Activated naive CD4-positive, alpha-beta T cell treated with anti-CD3 and anti-CD28 coated beads, Interleukin-2, amount 50 U/mL, for 72 hours (primary cell): ENCODE measurements at regions not wholly inside any gene's neighbourhood (a gene's known extent, or its start where the extent isn't known, plus 50 kb on each side); places are given as distances from the start of the nearest gene placed in this dataset.

Source experiments
- ATAC-seq, 2 donors: fragments of 150-1000 bp; cut with Tn5 transposase; 2 replicates each; pipeline ENCODE4 v1.10.0; 2021; ENCODE audit warnings: mild to moderate bottlenecking in 2 of 2, moderate library complexity in 2 of 2
- DNase-seq, 2 donors: peaks; one replicate each; pipeline ENCODE4 v3.0.0; 2021 to 2022; ENCODE audit warnings: low spot score in 2 of 2
- H3K27ac Mint-ChIP-seq, 2 donors: one replicate each; pipeline ENCODE4 v1.8.0; 2022; ENCODE audit warnings: mild to moderate bottlenecking in 2 of 2, mixed read lengths in 2 of 2
- H3K36me3 Mint-ChIP-seq, 2 donors: one replicate each; pipeline ENCODE4 v1.8.0; 2022; ENCODE audit warnings: mixed read lengths in 2 of 2
- H3K9me3 Mint-ChIP-seq, 2 donors: one replicate each; pipeline ENCODE4 v1.8.0; 2022; ENCODE audit warnings: mixed read lengths in 2 of 2

DNA sequence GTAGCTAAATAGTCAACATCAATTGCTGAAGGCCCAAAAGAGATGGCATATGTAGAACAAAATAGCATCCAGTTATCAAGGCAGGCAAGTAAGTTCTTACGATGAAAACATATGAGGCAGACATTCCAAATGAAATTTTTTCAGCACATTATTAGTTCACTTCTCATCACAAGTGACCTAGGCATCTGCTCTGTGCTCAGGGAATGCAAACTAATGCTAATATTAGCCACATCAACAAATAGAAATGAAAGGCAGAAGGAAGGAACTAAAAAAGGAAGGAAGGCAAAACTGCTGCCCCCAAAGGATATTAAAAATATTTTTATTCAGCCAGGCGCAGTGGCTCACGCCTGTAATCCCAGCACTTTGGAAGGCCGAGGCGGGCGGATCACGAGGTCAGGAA, 51.2 kb upstream of the ROCK1 start:
- Mint-ChIP-seq H3K36me3 (no peaks in the 10 kb centered on the region), H3K9me3 (no peaks in the 10 kb centered on the region), H3K27ac (no peak overlapping the region)
- DNase-seq, result no peak
- ATAC-seq, result no peak

DNA sequence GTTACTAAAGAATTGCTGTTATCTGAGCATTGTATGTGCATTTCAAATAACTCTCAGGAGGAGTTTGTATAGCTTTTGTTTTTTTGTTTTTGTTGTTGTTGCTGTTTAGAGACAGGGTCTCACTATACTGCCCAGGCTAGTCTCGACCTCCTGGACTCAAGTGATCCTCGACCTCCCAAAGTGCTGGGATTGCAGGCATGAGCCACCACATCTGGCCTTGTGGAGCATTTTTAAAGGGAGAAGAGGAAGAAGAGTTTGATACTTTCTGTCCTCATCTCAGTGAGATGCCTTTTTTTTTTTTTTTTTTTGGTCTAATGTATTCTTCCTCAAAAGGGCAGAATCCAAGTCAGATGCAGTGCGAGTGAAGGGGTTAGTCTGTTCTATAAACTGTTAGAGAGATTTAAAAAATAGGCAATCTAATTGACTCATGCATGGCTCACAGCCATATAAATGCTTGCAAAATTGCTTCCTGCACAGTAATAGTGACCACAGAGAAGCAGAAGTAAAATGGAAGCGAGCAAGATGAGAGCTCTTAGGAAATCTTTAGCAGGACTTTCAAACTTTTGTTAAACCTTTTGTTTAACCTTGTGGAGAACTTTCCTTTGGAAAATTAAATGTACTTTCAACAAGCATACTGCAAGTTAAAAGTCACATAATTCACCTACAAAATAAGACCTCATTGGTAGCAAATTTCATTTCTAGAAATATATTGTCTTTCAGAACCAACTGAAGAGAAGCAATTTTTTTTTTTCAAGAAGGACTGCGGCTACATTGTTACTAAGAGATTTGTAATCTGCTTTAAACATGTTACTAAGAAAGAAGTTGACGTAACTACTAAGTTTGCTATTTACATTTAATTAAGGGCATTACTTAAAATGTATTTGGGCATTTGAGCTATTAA, 52.3 kb upstream of the ROCK1 start:
- ATAC-seq (no peak), DNase-seq (no peak)
- no peak overlapping the region for H3K27ac Mint-ChIP-seq
- no peaks in the 10 kb centered on the region for H3K9me3 Mint-ChIP-seq
- H3K36me3 Mint-ChIP-seq, result no peaks in the 10 kb centered on the region

DNA sequence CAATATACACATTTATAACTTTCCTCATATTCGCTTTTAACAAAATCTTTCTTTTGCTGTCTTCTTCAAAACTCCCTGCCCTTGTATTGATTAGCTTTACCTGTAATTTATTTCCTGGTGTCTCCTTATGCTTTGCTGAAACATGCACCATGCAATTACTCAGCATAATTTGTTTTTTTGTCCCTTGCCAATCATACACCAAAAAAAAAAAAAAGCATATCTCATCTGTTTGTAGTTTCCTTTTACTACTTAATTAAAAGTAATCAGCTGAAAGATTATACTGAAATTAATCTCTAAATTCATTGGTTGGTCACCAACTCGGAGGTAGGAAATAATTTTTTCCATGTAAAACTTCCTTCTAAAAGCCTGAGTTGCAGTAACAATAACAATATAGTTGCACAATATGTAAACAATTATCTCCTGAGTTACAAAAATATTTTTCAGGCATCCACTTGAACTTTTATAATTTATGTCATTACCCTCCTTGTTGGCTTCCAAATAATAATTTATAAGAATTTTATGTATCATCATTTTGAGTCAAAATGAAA, 53.0 kb upstream of the ROCK1 start:
- H3K27ac Mint-ChIP-seq, result no peak overlapping the region
- DNase-seq (no peak), ATAC-seq (no peak)
- no peaks in the 10 kb centered on the region for H3K9me3 Mint-ChIP-seq
- no peaks in the 10 kb centered on the region for H3K36me3 Mint-ChIP-seq

DNA sequence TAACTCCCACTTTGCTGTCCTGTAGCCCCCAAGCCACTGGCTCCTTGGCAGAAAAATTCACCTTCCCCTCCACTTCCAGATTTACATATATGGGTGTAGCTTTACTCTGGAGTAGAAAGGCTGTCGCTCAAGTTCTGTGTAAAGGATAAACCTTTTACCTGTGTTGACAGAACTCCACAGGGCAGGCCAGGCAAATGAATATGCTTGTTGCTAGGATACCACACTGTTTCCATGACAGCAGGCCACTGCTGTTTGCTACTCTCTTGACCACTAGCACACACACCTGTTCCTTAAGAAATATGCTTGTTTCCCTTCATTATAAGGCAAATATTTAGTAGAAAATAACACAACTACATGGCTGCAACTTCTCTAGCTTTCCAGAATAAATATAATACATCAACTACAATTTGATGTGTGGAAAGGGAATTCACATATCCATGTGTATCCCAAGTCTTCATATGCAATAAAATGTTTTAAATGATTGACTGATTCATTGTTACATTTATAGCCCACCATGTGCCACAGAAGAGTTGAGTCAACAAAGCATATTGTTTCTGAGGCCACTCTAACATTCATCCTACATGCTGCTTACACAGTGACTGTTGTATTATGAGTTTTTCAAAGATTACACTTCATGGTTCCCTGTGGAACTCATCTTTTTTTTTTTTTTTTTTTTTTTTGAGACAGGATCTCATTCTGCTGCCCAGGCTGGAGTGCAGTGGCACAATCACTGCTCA, 56.2 kb upstream of the ROCK1 start:
- ATAC-seq, result no peak
- no peaks in the 10 kb centered on the region for H3K36me3 Mint-ChIP-seq
- no peak for DNase-seq
- H3K27ac Mint-ChIP-seq, result no peak overlapping the region
- H3K9me3 Mint-ChIP-seq, result no peaks in the 10 kb centered on the region

DNA sequence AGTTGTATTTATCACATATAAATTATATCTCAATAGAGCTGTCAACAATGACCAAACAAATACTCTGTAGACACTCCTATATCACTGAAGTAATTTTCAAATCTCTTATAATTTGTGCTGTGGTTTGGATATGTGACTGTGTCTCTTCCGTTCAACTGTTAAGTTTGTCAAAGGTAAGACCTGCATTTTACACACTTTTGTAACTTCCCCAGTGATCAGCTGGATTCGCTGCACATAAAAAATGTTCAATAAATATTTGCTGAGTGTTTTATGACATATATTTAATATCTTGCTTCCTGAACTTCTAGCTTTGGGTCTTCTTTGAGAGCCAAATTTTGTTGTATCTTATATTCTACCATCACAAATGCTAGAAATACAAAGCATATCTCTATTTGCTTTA, 57.3 kb upstream of the ROCK1 start:
- no peaks in the 10 kb centered on the region for H3K9me3 Mint-ChIP-seq
- DNase-seq, result no peak
- H3K36me3 Mint-ChIP-seq, result no peaks in the 10 kb centered on the region
- H3K27ac Mint-ChIP-seq, result no peak overlapping the region
- ATAC-seq, result no peak

DNA sequence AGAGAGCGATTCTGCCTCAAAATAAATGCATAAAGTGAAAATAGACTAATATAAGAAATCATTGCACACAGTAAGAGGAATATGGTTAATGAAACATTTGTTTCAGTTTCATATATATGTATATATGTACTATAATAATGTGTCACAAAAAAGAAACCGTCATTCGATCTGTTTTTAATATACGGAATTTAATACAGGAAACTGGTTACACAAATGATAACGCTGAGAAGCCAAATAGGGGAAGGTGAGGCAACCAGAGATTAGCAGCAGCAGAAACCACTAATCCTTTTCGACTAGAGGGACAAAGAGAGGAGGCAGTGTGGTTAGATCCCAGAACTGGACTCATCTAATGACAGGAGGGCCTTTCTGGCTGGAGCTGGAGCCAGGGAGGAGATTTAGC, 64.2 kb upstream of the GREB1L start:
- Mint-ChIP-seq H3K36me3 (no peaks in the 10 kb centered on the region), H3K27ac (no peak overlapping the region), H3K9me3 (no peaks in the 10 kb centered on the region)
- no peak for DNase-seq
- ATAC-seq, result peak in 1 of 2 donors; percentile 24

DNA sequence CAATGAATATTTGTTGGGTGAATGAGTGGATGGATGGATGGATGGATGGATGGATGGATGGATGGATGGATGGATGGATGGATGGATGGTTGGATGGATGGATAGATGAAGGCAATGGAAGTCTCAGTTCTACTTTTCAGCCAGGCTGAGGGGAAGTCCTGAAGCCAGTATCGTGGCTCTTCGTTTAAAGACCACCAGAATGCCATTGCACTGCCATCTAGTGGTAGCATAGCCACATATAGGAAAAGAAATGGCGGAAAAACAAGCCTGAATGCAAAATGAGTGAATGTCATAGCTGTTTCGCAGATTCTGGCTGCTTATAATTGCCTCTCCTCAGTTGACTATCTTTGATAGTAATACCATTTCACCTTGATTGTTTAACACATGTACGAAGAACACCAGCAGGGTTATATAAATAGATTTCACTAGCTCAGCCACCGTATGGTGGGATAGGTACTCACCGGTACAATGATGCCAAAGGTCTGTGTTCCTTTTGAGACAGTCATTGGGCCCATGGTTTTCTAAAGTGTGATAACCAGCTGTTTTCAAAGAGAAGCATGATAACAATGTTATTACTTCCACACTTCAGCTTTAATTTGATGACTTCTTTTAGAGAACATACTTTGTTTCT, 62.3 kb upstream of the GREB1L start:
- peak; percentile 54 to 62 for ATAC-seq
- peak in 1 of 2 donors; percentile 57 for DNase-seq
- Mint-ChIP-seq H3K27ac (no peak overlapping the region), H3K36me3 (no peaks in the 10 kb centered on the region), H3K9me3 (no peaks in the 10 kb centered on the region)

DNA sequence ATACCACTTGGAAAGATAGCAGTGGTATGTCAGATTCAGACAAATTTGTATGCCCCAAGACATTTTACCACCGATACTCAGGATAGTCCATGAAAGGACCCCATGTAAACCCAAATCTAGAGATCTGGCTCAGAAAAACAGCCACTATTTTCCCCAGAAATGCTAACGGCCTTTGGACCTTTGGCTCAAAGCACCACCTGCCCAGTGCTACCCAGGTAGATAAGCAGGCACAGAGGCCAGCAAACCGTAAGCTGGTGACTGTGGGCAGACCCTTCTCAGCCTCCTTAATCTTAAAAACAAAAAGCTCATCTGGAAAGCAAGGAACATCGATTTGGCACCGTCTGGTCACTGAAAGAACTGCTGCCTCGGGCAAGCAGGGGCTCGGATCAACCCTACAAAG, 61.4 kb upstream of the GREB1L start:
- Mint-ChIP-seq H3K36me3 (no peaks in the 10 kb centered on the region), H3K9me3 (no peaks in the 10 kb centered on the region), H3K27ac (peak overlapping the region in 1 of 2 donors; percentile 15)
- DNase-seq (no peak), ATAC-seq (no peak)

DNA sequence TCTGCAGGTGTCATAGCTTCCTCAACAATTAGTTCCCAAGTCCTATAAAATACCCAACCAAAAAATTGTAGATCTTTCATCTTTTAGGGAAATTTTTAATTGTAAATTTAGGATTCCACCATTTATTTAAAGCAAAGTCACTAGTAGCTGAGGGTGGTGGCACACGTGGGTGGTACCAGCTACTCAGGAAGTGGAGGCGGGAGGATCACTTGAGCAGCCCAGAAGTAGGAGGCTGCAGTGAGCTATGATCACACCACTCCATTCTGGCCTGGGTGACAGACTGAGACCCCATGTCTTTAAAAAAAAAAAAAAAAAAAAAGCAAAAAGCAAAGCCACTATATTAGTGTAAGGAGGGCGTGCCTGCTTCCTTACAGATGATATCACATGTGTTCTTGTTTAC, 60.3 kb upstream of the GREB1L start:
- no peaks in the 10 kb centered on the region for H3K36me3 Mint-ChIP-seq
- DNase-seq (no peak), ATAC-seq (no peak)
- no peak overlapping the region for H3K27ac Mint-ChIP-seq
- H3K9me3 Mint-ChIP-seq, result no peaks in the 10 kb centered on the region

DNA sequence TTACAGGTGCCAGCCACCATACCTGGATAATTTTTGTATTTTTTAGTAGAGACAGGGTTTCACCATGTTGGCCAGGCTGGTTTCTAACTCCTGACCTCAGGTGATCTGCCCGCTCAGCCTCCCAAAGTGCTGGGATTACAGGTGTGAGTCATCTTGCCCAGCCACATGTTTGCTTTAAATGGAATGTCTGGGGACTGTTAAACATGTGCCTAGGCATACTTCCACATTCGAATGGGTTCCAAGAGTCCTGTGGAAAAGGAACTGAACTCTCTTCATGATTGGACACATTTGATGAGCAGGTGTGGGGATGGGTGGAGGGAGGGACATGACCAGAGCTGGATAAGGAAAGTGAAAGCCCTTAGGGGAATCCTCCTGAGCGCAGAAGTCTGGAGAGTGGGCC, 58.4 kb upstream of the GREB1L start:
- Mint-ChIP-seq H3K27ac (no peak overlapping the region), H3K36me3 (no peaks in the 10 kb centered on the region), H3K9me3 (no peaks in the 10 kb centered on the region)
- DNase-seq, result no peak
- ATAC-seq, result no peak

DNA sequence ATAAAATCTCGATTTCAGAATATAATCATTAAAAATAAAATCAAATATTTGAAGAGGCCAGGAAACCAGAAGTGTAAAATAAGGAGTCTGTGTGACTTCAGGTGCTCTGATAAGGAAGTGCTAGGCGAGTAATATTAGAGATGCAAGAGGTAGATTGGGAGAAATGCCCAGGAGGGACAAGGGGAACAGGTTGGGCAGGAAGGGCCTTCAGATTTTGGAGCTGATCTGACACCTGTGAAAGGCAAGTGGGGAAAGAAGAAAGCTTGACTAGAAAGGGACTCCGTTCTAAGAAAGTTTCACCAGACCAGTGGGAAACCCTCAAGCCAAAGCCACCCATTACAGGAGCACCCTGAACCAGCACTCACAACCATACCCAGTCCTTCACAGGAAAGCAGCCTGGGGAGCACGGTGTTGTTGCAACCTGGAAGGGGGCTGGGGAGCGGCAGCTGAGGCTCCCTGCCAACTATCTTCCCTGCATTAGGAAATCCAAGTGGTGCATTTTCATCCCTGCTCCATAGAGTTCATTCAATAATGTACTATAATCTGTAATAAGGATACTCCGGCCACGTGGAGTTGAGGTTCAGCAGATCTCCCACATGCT, 57.5 kb upstream of the GREB1L start:
- DNase-seq (no peak), ATAC-seq (no peak)
- Mint-ChIP-seq H3K27ac (no peak overlapping the region), H3K9me3 (no peaks in the 10 kb centered on the region), H3K36me3 (no peaks in the 10 kb centered on the region)

DNA sequence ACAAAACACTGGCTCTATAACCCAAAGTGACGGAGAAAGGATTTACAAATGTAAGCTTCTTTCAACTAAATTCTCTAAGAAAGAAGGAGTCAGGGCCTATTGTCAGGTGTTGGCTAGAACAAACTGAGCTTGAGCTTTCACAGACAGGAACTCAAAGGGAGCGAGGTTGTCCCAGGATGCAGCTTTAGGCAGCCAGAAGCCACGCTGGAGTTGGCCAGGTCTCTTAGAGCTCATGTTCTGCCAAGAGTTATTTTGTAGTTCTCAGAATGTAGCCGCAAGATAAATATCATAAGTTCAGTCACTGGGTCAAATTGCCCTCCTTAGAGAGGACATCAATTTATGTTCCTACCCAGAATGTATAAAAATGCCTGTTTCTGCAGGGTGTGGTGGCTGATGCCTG, 54.1 kb upstream of the GREB1L start:
- ATAC-seq (no peak), DNase-seq (no peak)
- no peaks in the 10 kb centered on the region for H3K9me3 Mint-ChIP-seq
- H3K27ac Mint-ChIP-seq, result no peak overlapping the region
- H3K36me3 Mint-ChIP-seq, result no peaks in the 10 kb centered on the region

DNA sequence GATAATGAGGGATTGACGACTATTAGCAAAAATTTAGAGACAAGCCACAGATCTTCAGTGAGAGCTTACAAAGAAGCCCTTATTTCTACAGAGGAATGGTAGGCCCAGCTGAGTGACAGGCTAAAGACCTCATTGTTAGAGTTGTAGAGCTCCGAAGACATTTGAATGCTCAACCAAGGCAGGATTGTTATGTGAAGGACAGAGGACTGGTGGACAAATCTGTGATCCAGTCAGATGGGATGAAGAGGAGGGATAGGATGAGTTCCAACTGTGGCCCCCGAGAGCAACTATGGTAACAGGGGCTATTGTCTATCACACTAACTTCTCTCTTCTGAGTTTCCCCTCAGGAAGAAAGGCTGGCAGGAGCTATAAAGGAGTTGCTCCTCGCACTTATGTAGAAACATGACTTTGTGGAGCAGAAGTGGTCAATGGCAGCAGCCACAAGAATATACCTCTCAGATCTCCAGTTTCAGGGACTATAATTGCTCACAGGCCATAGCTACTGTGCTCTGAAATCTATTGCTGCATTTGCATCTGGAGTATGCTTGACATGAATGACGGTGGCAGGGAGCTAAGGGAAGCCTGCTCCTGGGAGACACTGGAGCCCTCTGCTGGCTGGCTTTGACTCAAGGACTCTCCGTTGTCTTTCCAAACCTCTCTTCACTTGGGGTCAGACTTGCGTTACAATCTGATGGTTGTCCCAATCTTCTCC, 50.3 kb upstream of the GREB1L start:
- Mint-ChIP-seq H3K9me3 (no peaks in the 10 kb centered on the region), H3K27ac (no peak overlapping the region), H3K36me3 (no peaks in the 10 kb centered on the region)
- ATAC-seq (peak; percentile 29 to 63), DNase-seq (no peak)
